Hematopoietic multipotent progenitor cell treated with erythropoietin and hydrocortisone succinate and interleukin-3 and kit ligand, for 15 days (in vitro differentiated cells): ENCODE measurements at regions not wholly inside any gene's neighbourhood (a gene's known extent, or its start where the extent isn't known, plus 50 kb on each side); places are given as distances from the start of the nearest gene placed in this dataset.

Experiments used
- DNase-seq: peaks from one replicate; pipeline ENCODE4 v3.0.0-alpha.2; 2015; ENCODE audit warnings: low spot score

GRCh38 chr16:51779240-51779639 is 628.2 kb upstream of the SALL1 start:
- DNase-seq = no peak

GRCh38 chr16:51773071-51773890 is 622.2 kb upstream of the SALL1 start:
- no peak for DNase-seq

GRCh38 chr16:51766739-51767138 is 615.7 kb upstream of the SALL1 start:
- no peak for DNase-seq

GRCh38 chr16:51763072-51763661 is 612.1 kb upstream of the SALL1 start:
- no peak for DNase-seq

GRCh38 chr16:51762081-51762996 is 611.3 kb upstream of the SALL1 start:
- peak; percentile 32 for DNase-seq

GRCh38 chr16:51761001-51761400 is 609.9 kb upstream of the SALL1 start:
- DNase-seq = no peak

GRCh38 chr16:51759999-51760398 is 608.9 kb upstream of the SALL1 start:
- no peak for DNase-seq

GRCh38 chr16:51759329-51759728 is 608.3 kb upstream of the SALL1 start:
- no peak for DNase-seq

- DNase-seq = no peak
Measured at GRCh38 chr16:51757921-51758479, 606.9 kb upstream of the SALL1 start.

- DNase-seq = no peak
Measured at GRCh38 chr16:51757505-51757904, 606.4 kb upstream of the SALL1 start.

GRCh38 chr16:51757124-51757470 is 606.0 kb upstream of the SALL1 start:
- no peak for DNase-seq

GRCh38 chr16:51756447-51757123 is 605.5 kb upstream of the SALL1 start:
- no peak for DNase-seq

- no peak for DNase-seq
Measured at GRCh38 chr16:51755577-51756355, 604.7 kb upstream of the SALL1 start.

- no peak for DNase-seq
Measured at GRCh38 chr16:51755039-51755501, 604.0 kb upstream of the SALL1 start.

- DNase-seq = no peak
Measured at GRCh38 chr16:51753467-51754127, 602.5 kb upstream of the SALL1 start.

GRCh38 chr16:51752438-51752995 is 601.4 kb upstream of the SALL1 start:
- no peak for DNase-seq

- DNase-seq = no peak
Measured at GRCh38 chr16:51747329-51747728, 596.3 kb upstream of the SALL1 start.

- DNase-seq = no peak
Measured at GRCh38 chr16:51734220-51734619, 583.1 kb upstream of the SALL1 start.

- no peak for DNase-seq
Measured at GRCh38 chr16:51733181-51733580, 582.1 kb upstream of the SALL1 start.

GRCh38 chr16:51731160-51731559 is 580.1 kb upstream of the SALL1 start:
- DNase-seq = no peak
